RWPE2 (cell line): ENCODE measurements at regions not wholly inside any gene's neighbourhood (a gene's known extent, or its start where the extent isn't known, plus 50 kb on each side); places are given as distances from the start of the nearest gene placed in this dataset.
A peak's percentile ranks its signal among the peaks of the same experiment; 100 is the strongest.

ENCODE experiments used
- ATAC-seq: fragments of 200-7000 bp; cut with Tn5 transposase; 3 replicates; pipeline ENCODE4 v1.9.1; 2021; ENCODE audit warnings: low read depth
- DNase-seq: peaks from one replicate; pipeline ENCODE4 v3.0.0-alpha.2; 2020; ENCODE audit warnings: low spot score
- H3K27ac ChIP-seq: fragments of 450-650 bp; 2 replicates; pipeline ENCODE4 v1.5.1; 2017; ENCODE audit warnings: mild to moderate bottlenecking; ENCODE audit not compliant: poor library complexity, severe bottlenecking
- H3K27me3 ChIP-seq: fragments of 250-450 bp; sonication (Bioruptor Pico); 2 replicates; pipeline ENCODE4 v1.5.1; 2021; ENCODE audit warnings: mild to moderate bottlenecking, moderate library complexity; ENCODE audit not compliant: insufficient read depth, poor library complexity, severe bottlenecking
- H3K36me3 ChIP-seq: fragments of 250-450 bp; sonication (Bioruptor Pico); 2 replicates; pipeline ENCODE4 v1.5.1; 2020; ENCODE audit warnings: low read depth, mild to moderate bottlenecking, moderate library complexity
- H3K4me1 ChIP-seq: fragments of 250-450 bp; sonication (Bioruptor Pico); 2 replicates; pipeline ENCODE4 v1.5.1; 2021; ENCODE audit warnings: mild to moderate bottlenecking, moderate library complexity; ENCODE audit not compliant: insufficient read depth, poor library complexity, severe bottlenecking
- H3K4me3 ChIP-seq: fragments of 250-450 bp; sonication (Bioruptor Pico); 2 replicates; pipeline ENCODE4 v1.5.1; 2021; ENCODE audit warnings: mild to moderate bottlenecking, moderate library complexity; ENCODE audit not compliant: severe bottlenecking
- H3K9me3 ChIP-seq: fragments of 250-450 bp; sonication (Bioruptor Pico); 2 replicates; pipeline ENCODE4 v1.5.1; 2021; ENCODE audit warnings: mild to moderate bottlenecking, moderate library complexity; ENCODE audit not compliant: severe bottlenecking
- TF ChIP-seq, protein P1 (sequence below): fragments of 450-650 bp; IDR thresholded peaks from one replicate; pipeline ENCODE4 v1.5.1; 2017; ENCODE audit warnings: mild to moderate bottlenecking, moderate library complexity; ENCODE audit not compliant: poor library complexity, severe bottlenecking

DNA sequence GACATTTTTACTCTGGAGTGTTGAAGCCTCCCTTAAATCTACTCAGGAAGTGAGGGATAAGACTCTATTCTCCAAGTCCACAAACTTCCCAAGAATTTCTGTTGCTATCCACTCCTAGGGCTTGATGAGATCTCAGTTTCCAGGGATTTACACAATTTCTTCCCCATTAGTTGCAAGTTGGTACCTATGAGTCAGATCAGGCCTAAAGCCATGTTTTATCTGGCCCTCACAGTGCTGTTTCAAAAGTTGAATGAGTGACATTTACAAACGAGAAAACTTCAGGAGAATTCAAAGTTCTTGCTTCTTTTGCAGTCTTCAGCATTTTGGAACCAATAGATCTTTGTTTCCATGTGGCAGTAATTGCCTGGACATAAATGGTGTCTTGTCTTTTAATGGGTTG lies 156.4 kb upstream of the SYT10 start:
- Histone ChIP-seq H3K4me1 (no peaks in the 10 kb centered on the region), H3K9me3 (no peaks in the 10 kb centered on the region), H3K36me3 (no peaks in the 10 kb centered on the region), H3K27ac (no peak overlapping the region), H3K4me3 (no peak overlapping the region), H3K27me3 (peaks cover 3% of the 10 kb centered on the region)
- no peak for ATAC-seq
- no peak for DNase-seq
- TF ChIP-seq, protein P1, sequence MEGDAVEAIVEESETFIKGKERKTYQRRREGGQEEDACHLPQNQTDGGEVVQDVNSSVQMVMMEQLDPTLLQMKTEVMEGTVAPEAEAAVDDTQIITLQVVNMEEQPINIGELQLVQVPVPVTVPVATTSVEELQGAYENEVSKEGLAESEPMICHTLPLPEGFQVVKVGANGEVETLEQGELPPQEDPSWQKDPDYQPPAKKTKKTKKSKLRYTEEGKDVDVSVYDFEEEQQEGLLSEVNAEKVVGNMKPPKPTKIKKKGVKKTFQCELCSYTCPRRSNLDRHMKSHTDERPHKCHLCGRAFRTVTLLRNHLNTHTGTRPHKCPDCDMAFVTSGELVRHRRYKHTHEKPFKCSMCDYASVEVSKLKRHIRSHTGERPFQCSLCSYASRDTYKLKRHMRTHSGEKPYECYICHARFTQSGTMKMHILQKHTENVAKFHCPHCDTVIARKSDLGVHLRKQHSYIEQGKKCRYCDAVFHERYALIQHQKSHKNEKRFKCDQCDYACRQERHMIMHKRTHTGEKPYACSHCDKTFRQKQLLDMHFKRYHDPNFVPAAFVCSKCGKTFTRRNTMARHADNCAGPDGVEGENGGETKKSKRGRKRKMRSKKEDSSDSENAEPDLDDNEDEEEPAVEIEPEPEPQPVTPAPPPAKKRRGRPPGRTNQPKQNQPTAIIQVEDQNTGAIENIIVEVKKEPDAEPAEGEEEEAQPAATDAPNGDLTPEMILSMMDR: no peak

DNA sequence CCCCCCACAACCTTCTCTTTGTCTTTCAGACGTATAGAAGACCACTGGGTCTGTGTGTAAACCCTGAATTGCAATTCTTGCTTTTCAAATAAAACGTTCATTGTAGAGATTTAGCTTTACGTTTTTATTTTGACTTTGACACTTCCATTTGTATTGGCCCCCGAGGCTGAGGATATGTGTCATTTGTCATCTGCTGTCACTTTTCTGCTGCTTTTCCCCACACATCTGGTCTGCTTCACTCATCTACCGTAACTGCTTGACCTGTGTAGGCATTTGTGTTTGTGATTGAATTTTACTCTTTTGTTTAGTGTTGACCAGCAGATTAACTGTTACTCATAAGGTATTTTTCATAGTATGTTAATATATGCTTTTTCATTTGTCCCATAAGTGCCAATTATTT lies 157.2 kb upstream of the SYT10 start:
- H3K27me3 ChIP-seq: peaks cover 6% of the 10 kb centered on the region
- no peaks in the 10 kb centered on the region for H3K4me1 ChIP-seq
- H3K36me3 ChIP-seq: no peaks in the 10 kb centered on the region
- H3K27ac ChIP-seq: no peak overlapping the region
- DNase-seq (no peak), ATAC-seq (no peak)
- no peaks in the 10 kb centered on the region for H3K9me3 ChIP-seq
- H3K4me3 ChIP-seq: no peak overlapping the region
- TF ChIP-seq, protein P1: no peak

DNA sequence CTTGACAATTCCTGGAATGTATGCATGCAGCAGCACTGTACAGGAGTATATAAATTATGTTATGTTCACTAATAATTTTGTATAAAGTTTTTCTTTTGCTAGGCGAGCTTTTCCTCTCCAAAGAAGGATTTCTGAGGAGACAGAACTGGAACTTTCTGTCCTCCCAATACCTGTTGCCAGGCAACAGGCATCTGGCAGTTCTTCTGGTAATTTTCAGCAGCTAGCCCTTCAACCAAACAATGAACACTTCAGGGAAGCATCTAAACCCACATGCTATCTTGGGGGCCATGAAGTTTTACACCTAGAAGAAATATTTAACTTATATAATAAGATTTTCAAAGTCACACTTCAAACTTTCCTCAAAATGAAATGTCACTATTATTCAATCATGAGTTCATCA lies 162.9 kb upstream of the SYT10 start:
- TF ChIP-seq, protein P1: no peak
- no peak for ATAC-seq
- Histone ChIP-seq H3K36me3 (no peaks in the 10 kb centered on the region), H3K4me3 (no peak overlapping the region), H3K27ac (no peak overlapping the region), H3K4me1 (no peaks in the 10 kb centered on the region), H3K9me3 (no peaks in the 10 kb centered on the region), H3K27me3 (peaks cover 13% of the 10 kb centered on the region)
- no peak for DNase-seq

DNA sequence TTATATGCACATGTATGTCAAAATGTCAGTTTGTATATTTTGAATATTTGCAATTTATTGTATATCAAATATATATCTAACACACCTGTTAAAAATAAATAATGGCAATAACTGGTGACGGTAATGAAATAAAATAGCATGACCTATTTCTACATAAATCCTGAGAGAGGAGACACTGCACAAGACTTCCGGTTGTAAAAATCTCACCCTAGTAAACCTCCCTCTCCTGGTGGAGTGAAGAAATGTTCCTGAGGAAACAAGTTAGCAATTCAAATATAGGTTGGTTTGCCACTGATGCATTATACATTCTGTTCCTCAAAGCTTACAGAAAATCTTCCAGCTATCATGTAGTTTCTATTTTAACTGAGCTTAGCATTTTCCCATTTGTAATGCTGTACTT lies 166.1 kb upstream of the SYT10 start:
- Histone ChIP-seq H3K27me3 (peaks cover 12% of the 10 kb centered on the region), H3K9me3 (no peaks in the 10 kb centered on the region), H3K4me3 (no peak overlapping the region), H3K4me1 (no peaks in the 10 kb centered on the region), H3K36me3 (no peaks in the 10 kb centered on the region), H3K27ac (no peak overlapping the region)
- peak; percentile 70 for ATAC-seq
- TF ChIP-seq, protein P1: peak; percentile 64
- no peak for DNase-seq

DNA sequence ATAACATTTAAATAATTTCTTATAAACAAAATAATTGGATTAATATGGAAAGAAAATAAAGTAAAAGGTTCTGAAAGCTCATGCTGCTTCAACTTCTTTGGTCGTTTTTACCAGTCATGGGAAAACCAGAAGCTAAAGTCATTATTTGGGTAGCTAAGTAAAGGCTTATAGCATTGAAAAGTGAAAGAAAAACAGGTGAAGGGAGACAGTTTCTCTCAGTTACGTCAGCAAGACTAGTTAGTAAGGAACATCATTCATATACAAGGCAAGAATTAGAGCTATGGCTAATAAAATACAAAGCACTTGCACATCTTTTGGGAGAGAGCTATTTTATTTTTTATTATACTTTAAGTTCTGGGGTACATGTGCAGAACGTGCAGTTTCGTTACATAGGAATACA lies 170.3 kb upstream of the SYT10 start:
- TF ChIP-seq, protein P1: no peak
- Histone ChIP-seq H3K4me1 (no peaks in the 10 kb centered on the region), H3K9me3 (no peaks in the 10 kb centered on the region), H3K27me3 (no peaks in the 10 kb centered on the region), H3K27ac (no peak overlapping the region), H3K4me3 (no peak overlapping the region), H3K36me3 (no peaks in the 10 kb centered on the region)
- DNase-seq (no peak), ATAC-seq (no peak)
